OCI-LY7 (cell line): ENCODE measurements at regions not wholly inside any gene's neighbourhood (a gene's known extent, or its start where the extent isn't known, plus 50 kb on each side); places are given as distances from the start of the nearest gene placed in this dataset.
A peak's percentile ranks its signal among the peaks of the same experiment; 100 is the strongest.

Experiments
- EZH2phosphoT487 ChIP-seq: fragments of 200-600 bp; sonication (generic); IDR thresholded peaks from 2 replicates; pipeline ENCODE4 v1.6.1; 2018; ENCODE audit warnings: low read depth, borderline replicate concordance, mild to moderate bottlenecking, mixed run types, antibody characterized with exemption, low read length, moderate library complexity, mixed read lengths
- TF ChIP-seq, protein P1 (sequence below): fragments of 200-600 bp; sonication (generic); conservative IDR thresholded peaks from 2 replicates; pipeline ENCODE4 v1.5.1; 2014; ENCODE audit warnings: mild to moderate bottlenecking, antibody characterized with exemption, low read length, moderate library complexity, mixed read lengths

DNA sequence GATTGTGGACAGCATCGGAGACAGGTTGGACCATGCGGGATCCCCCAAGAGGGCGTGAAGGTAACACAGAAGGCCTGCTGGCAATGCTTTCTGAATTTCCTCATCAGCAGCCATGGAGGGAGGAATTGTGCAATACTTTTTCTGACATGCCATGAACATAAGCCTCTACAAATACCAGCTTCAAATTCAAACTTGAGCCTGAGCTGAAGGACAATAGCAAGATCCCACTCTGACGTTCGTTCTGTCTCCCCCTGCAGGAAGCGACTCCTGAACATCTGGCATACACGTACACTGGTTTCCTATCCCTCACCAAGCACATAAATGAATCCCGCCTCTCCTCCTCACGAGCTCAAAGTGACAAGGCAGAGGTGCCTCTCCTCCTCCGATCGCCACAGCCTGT lies 312.2 kb downstream of the BRD1 start:
- TF ChIP-seq, protein P1, sequence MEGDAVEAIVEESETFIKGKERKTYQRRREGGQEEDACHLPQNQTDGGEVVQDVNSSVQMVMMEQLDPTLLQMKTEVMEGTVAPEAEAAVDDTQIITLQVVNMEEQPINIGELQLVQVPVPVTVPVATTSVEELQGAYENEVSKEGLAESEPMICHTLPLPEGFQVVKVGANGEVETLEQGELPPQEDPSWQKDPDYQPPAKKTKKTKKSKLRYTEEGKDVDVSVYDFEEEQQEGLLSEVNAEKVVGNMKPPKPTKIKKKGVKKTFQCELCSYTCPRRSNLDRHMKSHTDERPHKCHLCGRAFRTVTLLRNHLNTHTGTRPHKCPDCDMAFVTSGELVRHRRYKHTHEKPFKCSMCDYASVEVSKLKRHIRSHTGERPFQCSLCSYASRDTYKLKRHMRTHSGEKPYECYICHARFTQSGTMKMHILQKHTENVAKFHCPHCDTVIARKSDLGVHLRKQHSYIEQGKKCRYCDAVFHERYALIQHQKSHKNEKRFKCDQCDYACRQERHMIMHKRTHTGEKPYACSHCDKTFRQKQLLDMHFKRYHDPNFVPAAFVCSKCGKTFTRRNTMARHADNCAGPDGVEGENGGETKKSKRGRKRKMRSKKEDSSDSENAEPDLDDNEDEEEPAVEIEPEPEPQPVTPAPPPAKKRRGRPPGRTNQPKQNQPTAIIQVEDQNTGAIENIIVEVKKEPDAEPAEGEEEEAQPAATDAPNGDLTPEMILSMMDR: peak; percentile 52
- TF ChIP-seq EZH2phosphoT487: no peak
